Activated CD8-positive, alpha-beta memory T cell treated with anti-CD3 and anti-CD28 coated beads for 48 hours (primary cell): ENCODE measurements at regions not wholly inside any gene's neighbourhood (a gene's known extent, or its start where the extent isn't known, plus 50 kb on each side); places are given as distances from the start of the nearest gene placed in this dataset.
"Not testable (repeated sequence)": the region's sequence is repeated elsewhere in the genome, so short reads cannot be mapped to it uniquely, and the experiment has no call there.

Source experiments
- DNase-seq, 3 experiments: peaks; one replicate each; pipeline ENCODE4 v3.0.0-alpha.2; 2020; ENCODE audit warnings: low read depth in 2 of 3, low spot score in 2 of 3

- no peak for DNase-seq
These were observed 305.8 kb downstream of the TSN start for GRCh38 chr2:122061206-122061605.

- no peak for DNase-seq
These were observed 306.4 kb downstream of the TSN start for GRCh38 chr2:122061831-122062230.

- no peak for DNase-seq
These were observed 307.1 kb downstream of the TSN start for GRCh38 chr2:122062506-122062905.

DNA sequence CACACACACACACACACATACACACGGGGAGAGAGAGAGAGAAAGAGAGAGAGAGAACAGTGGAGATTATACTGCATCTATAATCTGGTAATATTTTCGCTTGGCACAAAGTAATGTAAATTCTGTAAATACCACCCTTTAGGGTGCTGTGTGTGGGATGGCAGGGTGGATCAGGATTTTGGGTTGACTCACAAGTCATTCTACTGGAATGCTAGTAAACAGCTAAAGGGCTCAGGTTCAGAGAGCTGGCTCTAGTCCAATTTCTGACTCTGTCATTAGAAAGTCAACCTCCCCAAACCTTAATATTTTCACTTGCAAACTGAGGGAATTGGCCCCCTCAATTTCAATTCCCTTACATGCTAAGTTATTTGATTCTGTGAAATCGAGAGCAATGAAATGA is 308.3 kb downstream of the TSN start:
- no peak for DNase-seq

- DNase-seq = no peak
These were observed 314.8 kb downstream of the TSN start for GRCh38 chr2:122070241-122070731.

DNA sequence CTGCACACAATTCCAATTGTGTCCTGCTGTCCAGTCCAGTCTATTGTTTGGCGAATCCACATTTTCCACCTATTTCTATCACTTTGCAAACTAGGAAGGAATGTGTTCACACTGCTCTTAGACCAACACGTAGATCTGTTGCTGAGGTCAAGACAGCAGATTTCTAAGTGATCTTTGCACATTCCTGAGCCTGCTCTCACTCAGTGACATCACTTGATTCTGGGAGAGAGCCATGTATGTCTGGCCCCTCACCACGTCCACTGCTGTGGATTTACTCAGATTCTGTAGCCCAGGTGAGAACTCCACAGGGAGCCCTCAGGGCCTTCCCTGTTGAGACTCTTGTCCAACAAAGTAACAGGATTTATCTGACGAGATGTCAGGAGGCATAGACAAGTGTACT is 317.2 kb downstream of the TSN start:
- no peak for DNase-seq

GRCh38 chr2:122074201-122074600 is 318.8 kb downstream of the TSN start:
- no peak for DNase-seq

DNA sequence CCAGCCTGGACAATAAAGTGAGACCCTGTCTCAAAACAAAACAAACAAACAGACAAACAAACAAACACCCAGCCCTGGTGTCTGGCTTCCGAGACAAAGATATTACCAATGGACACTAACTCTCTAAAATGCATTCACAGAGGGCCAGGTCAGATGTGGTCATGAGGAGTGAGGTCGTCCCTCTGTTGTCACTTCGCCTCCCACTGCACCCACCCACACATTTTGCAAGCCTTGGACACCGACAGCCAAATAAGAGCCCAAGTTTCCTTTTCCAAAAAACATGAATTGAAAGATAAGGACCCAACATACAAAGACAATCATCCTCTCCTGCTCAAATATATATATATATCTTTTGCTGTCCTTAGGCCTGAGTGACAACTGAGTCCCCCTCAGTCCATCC is 319.9 kb downstream of the TSN start:
- no peak for DNase-seq

DNA sequence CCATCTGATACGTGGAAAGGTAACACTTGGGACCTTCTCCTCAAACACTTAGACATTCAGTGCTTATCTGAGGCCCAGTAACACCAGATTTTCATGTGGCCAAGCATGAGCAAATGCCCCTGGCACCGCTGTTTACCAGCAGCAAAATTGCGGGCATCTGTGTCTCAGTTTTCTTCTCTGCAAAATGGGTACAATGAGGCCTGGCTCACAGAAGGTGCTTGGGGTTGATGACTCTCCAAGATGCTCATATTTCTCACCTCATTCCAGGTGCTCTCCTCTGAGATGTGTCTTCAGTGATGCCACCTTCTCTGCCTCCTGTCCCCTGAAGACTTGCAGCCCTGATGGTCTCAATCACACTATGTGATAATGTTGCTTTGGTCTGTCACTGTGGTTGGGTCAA is 321.7 kb downstream of the TSN start:
- DNase-seq = no peak

DNA sequence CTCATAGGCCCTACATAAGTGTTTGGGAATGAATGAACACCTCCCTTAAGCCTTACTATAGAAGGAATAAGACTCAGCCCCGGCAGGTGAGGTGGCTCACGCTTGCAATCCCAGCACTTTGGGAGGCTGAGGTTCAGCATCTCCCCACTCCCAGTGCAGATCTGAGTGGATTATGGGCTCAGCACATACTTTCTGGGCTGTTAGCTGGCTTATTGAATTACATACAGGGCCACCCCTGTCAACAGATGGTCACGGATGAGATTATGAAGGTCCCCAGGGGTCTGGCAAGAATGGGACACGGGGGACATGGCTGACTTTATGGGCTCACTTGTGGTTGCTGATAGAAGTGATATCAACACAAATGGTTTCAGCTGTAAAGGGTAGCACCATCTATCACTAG is 322.3 kb downstream of the TSN start:
- DNase-seq = no peak

- no peak for DNase-seq
These were observed 323.0 kb downstream of the TSN start for GRCh38 chr2:122078451-122078850.

DNA sequence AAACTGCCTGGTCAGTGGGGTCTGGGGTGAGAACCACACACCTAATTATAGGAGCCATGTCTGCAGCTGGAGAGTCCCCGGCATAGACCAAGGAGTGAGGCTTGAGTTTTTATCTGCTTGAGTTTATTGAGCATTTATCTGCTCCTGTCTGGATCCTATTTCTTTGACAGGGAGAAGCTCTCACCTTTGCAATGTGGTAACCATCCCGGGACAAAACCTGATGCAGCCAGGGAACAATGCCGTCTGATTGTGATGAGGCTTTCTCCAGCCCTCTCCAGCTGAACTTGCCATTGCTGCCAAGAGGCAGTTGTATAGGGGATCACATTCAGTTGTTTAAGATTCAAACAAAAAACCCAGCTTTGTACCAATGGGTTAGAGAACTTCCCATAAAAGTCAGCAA is 324.4 kb downstream of the TSN start:
- no peak for DNase-seq

DNA sequence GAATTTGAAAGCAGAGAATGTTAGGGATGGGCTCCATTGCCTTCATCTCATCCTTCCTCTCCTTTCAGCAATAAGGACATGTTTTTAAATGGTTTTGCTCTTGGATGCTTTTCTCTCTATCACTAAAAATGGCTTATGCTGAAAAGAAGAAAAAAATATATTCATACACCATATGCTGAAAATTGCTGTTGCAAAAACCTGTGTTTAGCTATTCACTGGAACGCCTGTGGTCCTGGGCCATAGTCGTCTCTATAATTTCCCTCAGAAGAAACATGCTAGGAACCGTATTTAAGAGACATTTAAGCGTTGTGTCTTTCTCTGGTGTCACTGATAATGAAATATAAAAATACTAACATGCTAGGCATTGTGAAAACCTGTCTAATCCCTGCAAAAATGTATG is 324.9 kb downstream of the TSN start:
- no peak for DNase-seq

DNA sequence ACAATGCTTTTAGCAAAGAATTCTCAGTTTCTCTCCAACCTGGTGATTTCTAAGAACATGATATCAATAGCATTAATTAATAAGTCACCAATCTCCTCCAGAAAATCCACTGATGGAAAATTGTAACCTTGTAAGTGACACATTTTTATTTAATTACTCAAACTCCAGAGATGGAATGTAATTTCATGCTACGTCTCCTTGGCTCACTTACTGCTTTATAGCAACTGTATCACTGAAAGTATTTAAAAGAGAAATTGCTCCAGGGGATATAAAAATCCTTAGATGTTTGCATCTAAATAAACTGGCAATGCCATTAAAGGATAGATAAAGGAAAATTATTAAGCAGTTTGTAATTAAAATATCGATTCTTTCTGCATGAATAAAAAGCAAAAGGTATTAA is 325.4 kb downstream of the TSN start:
- no peak for DNase-seq

GRCh38 chr2:122081751-122082150 is 326.3 kb downstream of the TSN start:
- DNase-seq = no peak

DNA sequence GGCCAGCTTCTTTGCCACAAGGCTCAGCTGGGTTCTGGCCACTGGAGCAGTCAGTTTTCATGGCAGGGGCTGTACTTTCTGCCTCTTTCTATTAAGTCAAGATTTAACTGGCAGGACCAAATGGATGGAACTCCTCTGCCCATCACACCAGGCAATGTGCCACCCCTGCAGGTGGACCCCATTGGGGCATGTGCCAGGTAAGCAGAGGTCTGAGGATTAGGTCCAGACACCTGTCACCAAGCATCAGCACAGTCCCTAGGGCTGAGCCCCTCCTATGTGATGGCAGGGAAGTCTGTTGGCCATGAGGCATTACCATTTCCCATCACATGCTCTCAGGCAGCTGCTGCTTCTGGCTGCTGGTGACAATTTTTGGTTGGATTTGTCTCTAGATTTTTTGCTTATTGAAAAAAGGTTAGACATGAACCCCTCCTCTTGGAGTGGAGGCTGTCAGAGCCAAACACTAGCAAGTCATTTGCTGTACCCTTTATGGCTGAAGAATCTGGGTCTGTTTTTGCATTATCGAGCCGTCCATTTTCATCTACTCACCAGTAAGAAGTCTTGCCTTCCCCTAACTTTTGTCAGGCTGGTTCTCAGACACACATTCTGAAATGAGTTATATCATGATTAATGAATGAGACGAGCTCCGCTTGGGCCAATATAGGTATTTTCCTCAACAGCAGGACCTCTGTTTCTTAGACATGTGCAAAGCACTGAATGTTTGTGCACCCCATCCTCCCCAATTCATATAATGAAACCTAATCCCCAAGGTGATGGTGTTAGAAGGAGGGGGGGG is 328.0 kb downstream of the TSN start:
- DNase-seq = no peak

DNA sequence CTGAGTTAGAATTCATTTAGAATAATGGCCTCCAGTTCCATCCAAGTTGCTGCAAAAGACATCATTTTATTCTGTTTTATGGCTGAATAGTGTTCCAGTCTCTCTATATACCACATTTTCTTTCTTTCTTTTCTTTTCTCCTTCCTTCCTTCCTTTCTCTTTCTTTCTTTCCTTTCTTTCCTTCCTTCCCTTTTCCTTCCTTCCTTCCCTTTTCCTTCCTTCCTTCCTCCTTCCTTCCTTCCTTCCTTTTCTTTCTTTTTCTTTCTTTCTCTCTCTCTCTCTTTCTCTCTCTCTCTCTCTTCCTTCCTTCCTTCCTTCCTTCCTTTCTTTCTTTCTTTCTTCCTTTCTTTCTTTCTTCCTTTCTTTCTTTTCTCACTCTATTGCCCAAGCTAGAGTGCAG is 330.2 kb downstream of the TSN start:
- DNase-seq = not testable (repeated sequence)

GRCh38 chr2:122094557-122094956 is 339.1 kb downstream of the TSN start:
- DNase-seq = no peak

DNA sequence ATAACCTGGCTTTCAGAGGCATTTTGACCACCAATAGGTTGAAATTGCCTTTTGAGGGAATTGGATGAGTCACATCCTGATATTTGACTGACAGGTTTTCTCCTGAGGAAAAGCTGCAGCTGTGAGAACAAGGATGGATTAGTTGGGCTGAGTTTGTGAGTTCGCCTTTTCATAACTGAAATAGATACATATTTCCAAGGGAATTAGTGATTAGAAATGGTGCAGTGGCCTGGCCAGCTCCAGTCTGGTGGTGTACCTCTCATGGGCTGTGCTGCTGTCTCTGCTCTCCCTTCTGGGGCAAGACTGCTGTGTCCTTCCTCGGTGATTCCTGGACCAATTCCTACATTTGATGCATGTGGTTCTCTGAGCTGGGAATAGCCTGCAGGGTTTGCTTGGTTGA is 341.3 kb downstream of the TSN start:
- DNase-seq = no peak

- no peak for DNase-seq
These were observed 342.9 kb downstream of the TSN start for GRCh38 chr2:122098306-122098705.

DNA sequence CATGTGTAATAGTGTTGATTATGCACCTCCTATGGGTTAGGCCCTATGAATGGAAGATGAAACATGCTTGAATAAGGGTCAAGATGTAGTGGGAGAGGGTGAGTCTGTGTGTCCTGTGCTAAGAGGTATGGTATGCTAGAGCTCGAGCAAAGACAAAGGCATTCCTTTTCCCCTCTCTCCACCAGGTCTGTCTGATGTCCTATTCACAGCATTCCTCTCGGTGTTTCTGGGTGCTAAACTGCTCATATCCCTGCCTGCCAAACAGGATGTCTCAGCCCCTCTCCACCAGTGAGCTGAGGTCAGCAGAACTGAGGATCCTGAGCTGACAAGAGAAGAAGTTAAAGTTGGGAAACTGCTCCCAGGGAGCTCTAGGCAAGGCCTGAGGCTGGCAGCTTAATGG is 344.9 kb downstream of the TSN start:
- DNase-seq = no peak

GRCh38 chr2:122100756-122101155 is 345.3 kb downstream of the TSN start:
- no peak for DNase-seq

DNA sequence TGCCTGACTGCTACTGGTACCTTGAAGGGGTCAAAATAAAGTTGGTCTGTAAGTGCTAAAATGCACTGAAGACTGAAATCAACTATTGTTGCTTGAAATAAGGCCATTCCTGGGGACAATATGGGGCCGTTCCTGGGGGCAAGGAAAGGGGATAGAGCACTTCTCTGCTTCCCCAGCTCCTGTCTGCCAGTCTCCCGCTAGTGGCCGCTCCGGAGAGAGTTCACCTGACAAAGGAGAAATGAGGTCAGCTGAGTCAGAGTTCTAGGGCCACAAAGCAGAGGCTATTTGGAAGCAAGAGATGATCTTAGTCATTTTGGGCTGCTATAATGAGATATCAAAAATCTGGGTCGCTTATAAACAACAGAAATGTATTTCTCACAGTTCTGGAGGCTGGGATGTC is 345.9 kb downstream of the TSN start:
- DNase-seq = no peak
